Stimulated activated CD8-positive, alpha-beta memory T cell treated with anti-CD3 and anti-CD28 coated beads, Interleukin-2, amount 100 ng/mL, for 48 hours (primary cell): ENCODE measurements at regions not wholly inside any gene's neighbourhood (a gene's known extent, or its start where the extent isn't known, plus 50 kb on each side); places are given as distances from the start of the nearest gene placed in this dataset.
"Not testable (repeated sequence)": the region's sequence is repeated elsewhere in the genome, so short reads cannot be mapped to it uniquely, and the experiment has no call there.

Source experiments
- DNase-seq, 2 donors: peaks; one replicate each; pipeline ENCODE4 v3.0.0-alpha.2; 2020; ENCODE audit warnings: low read depth in 2 of 2

DNA sequence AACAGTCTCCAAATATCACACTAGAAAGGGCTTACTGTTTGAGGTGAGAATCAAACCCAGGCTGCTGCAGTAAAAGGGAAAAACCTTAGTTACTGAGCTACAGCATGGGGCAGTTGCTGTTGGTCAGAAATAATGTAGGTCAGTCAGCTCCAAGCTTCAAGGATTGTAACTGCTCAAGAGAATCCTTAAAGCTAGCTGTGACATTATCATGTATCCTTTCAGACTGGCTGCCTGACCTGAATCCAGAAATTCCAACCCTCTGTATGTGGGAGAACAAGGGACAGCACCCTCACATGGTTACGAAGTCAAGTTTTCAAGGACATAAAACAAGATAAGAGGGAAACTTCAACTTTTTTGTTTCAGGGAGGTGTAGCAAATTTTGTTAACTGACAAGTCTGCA, 365.9 kb upstream of the NPAP1 start:
- not testable (repeated sequence) for DNase-seq

DNA sequence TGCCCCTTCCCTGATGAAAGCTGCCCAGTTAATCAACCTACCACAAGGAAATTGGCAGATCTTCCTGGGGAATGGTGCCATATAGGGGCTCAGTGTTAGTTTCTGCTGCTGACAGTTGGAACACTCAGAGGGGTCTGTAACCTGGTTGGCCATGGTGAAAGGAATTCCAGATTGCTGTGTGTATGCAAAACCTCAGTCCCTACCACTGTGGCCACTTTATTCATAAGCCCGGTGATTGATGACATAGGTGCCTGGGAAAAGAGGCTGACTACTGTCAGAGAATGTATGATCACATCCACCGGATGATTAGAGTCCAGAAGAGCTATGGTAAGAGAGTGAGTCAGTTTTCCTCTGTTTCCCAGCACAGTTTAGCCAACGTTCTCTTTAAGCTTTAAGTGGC, 363.9 kb upstream of the NPAP1 start:
- DNase-seq = not testable (repeated sequence)

DNA sequence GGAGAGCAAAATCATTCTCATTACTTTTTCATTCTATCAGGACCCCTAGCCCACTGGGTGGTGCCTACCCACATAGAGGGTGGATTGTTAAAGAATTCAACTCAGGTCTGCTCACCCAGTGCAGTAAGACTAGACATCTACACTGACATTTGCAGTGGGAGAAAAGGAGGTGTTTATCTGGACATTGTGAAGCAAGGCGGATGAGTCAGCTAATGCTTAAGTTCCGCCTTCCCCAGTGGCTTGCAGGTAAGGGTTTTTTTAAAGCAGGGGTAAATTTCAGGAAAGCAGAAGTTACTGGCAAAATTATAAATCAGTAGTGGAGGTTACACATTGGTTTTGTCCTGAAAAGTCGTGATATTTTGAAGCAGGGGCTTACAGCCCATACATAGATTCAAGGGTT, 359.2 kb upstream of the NPAP1 start:
- not testable (repeated sequence) for DNase-seq

DNA sequence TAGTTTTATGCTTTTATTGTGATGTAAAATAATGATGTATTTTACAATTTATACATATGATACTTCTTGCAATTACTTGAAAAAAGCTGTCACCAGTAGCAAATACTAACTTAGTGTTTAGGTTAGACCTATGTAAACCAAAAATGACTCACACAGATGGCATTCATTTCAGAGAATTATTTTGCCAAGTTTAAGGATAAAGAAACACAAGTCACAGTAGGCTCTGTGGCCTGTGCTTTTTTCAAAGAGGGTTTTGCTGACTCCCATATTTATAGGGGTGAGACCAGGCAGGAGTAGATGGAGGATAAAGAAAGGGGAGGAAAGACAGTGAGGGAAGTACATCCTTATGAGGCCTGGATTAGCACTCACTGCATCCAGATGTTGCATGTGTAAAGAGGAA, 356.6 kb upstream of the NPAP1 start:
- no peak for DNase-seq

DNA sequence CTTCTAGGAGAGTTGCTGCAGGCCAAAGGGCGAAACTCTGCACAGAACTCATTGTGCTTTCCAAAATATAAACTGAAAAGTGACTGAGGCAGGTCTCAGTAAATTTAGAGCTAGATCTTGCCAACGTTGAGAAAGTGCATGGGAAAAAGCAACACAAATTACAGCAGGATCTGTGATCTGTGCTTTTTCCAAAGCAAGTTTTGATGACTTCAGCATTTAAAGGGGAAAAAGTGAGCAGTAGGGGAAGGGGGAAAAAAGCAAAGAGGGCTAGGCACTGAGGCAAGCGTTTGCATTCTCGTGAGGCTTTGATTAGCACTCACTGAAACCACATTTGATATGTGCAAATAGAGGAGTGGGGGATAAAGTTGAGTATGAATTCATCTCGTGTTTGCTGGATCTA, 351.5 kb upstream of the NPAP1 start:
- not testable (repeated sequence) for DNase-seq

DNA sequence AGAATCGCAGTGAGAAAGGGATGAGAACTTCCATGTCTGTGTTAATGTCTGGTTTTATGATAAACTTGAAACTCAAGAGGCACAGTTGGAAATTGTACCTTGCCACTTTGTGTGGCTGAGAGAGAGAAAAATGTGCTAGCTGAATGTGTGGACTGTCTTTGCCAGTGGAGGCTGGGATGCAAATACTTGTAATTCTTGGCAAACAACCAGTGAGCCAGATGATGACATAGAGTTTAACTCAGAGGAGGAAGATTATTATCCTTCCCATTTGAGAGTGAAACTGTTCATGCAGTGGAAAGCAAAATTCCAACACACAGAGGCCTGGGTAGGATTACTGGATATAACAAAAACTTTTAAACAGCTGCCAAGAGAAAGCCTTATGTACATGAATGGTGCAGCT, 349.1 kb upstream of the NPAP1 start:
- not testable (repeated sequence) for DNase-seq

DNA sequence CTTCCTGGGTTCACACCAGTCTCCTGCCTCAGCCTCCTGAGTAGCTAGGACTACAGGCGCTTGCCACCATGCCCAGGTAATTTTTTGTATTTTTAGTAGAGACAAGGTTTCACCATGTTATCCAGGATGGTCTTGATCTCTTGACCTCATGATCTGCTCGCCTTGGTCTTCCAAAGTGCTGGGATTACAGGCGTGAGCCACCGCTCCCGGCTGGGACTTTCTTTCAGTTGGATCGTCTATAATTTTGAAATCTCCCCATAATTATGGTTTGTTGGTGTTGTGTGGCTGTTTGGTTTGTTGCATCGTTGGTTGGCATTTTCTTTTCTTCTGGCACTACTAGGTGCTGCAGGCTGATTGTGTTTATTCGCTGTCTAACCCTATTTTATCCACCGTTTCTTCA, 343.6 kb upstream of the NPAP1 start:
- DNase-seq = not testable (repeated sequence)

DNA sequence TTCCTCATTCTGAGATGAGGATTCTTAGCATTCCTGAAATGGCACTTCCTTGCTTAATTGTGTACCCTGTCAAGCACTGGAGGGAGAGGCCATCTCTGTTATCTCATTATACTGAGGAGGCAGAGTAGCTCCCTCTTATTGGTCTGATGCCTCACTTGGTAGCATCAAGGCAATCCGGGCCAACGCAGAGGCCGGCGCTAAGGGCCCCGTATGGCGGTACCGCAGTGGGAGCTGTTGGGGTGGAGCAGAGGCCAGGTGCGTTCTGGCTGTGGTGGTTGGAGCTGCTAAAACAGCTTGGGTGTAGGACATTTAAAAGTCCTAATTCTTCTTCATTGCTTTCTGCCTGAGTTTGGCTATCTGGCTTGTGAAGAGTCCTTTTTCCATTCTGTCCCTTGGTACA, 333.7 kb upstream of the NPAP1 start:
- not testable (repeated sequence) for DNase-seq

DNA sequence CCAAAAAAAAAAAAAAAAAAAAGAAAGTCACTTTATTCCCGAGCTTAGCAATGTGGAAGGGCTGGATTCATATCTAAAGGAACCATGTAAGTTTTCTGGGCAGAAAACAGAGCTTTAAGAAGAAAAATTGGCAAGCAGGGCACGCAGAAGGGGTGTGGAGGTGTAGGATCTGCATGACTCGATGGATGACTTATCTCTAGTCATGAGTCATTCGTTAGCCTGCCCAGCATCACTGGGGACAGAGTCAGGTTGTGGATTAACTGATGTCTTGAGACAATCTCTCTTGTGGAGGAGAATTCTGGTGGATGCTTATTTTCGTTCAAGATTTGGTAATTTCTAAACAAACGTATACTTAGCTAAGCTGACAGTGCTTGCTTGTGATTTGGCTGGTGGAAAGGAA, 322.8 kb upstream of the NPAP1 start:
- DNase-seq = not testable (repeated sequence)

DNA sequence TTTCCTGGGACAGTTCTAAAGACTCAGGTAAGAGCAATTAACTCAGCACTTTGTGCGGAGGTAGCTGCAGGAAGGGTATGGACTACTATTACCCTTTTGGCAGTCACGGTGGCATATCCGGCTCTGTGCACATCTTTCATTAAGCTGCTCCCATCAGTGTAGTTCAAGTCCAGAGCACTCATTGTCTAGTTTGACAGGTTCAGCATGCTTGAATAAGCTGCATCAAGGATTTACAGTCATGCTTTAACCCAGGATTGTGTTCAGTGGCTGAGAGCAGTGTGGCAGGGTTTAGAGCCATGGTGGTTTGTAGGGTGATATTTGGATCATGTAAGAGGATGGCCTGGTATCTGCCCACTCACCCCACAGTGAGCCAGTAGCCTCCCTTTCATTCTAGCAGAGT, 294.5 kb upstream of the NPAP1 start:
- not testable (repeated sequence) for DNase-seq

DNA sequence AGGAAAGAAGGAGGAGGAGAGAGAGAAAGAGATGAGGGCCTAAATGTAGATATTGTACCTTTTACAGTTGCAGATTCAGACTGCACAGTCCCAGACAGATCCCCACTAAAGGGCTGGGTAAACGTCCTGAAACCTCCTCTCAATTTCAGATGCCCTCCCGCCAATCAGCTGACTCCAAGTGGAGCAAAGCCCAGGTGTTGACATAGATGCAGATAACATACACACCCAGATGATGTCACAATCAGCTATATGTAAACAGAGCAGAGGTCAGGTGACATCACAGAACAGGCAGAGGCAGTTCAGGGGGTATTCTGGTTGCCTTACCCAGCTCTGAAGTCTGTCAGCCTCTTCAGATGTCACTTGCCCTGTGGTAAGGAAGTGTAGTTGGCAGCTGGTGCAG, 290.3 kb upstream of the NPAP1 start:
- not testable (repeated sequence) for DNase-seq

DNA sequence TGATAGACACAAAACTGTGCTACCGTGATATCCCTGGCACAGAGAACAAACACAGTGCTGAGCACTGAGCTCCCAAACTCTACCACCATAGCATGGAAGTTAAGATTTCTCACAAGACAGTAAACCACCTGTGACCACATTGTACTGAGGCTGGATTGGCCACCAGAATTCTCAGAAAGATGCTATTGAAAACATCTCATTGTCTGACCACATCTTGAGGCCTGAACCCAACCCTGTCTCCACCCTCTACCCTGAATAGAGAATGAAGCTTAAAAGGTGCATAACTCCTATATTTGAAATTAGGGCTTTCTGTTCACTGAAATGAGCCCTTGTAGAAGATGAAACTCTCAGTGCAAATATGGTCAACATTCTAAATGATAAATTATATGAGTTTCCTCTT, 281.3 kb upstream of the NPAP1 start:
- DNase-seq = no peak

DNA sequence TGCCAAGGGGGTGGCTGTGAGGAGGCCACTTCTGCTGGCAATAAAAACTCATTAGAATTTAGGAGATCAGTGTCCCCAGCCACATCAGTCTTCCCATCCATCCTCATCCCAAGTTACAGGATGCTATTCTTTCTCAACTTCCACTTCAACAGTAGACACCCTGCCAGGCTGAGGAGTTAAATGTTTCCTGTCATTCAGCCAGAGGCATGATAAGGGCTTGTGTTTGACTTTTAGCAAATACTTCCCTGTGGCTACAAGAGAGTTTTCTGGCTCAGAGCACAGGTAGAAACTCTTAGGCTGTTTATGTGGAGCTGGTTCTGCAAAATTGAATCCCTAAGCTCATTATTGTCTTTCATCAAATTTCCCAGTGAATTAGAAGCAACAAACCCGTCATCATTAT, 262.9 kb upstream of the NPAP1 start:
- not testable (repeated sequence) for DNase-seq

DNA sequence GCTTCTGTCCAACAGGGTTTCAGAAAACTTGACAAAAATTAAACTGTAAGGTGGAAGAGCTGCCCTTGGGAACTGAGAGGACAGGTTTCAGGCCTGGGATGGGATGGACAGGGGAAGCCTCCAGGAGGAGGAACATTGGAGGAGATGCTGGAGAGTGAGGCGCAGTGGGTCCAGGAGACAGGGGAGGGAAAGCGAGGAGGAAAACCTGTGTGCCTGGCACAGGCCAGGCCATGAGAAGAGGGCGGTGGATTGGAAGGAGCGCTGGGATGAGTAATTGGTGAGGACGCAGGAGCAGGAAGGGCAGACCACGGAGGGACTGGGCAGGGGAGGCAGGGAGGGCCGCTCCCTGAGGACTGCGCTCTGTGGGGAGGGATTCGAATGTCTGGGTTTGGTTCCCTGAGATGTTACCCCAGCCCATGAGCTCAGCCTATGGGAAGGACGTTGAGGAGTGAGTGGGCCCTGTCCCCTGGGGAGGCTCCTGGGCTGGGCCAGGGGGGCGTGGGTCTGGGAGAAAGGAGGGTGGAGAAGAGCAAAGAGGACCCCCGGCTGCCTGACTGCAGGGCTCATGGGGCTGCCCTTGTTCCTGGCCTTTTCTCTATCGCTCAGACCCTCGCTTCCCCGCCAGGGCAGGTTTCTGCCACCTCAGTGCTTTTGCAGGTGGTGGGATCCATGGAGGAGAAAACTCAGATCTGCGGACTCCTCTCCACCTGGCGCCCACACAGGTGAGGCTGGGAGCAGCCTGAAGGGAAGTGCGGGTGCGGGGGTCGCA, 249.1 kb upstream of the NPAP1 start:
- DNase-seq = not testable (repeated sequence)

DNA sequence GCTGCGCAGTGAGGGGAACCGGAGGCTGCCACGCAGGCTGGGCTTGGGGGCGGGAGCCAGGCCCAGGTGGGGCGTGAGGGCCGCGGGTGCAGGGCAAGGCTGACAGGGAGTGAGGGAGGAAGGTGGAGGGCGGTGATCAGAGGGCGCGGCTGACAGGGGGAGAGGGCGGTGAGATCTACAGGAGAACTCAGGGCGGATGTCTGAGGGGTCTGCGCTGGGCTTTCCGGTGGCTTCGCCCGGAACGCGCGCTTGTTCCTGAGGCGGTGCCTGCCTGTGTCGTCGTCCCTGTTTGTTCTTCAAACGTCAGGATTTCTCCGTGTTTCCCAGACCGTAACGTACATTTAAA, 248.5 kb upstream of the NPAP1 start:
- not testable (repeated sequence) for DNase-seq

DNA sequence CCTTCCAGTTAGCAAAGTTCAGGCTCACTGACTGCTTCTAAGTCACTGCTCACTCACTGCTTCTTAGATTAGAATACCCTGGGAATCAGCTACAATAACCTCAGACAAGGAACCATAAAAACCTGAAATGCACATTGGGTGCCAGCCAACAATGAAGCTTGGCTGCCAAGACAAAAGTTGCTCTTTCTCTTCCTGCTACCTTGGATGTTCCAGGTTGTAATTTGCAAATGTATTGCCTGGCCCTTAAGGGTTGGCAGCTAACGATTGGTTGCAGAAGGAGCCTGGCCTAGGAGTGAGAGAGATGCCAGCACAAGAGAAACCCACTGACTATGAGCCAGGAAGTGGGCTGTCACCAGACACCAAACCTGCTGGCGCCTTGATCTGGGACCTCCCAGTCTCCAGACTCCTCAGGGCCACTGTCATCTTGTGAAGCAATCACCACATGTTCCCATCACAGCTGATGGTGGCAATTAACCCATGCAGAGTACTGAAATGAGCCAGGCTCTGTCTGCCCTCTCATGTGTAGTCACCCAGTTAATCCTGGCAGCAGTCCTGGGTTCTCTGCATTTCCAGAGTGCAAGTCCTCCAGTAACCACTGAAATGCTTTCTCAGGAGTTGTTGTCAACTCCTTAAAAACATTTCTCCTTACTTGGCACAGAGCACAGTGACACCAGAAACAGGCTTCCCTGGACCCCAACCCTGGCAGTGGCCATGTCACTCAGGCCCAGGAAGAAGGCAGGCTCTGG, 240.3 kb upstream of the NPAP1 start:
- not testable (repeated sequence) for DNase-seq

DNA sequence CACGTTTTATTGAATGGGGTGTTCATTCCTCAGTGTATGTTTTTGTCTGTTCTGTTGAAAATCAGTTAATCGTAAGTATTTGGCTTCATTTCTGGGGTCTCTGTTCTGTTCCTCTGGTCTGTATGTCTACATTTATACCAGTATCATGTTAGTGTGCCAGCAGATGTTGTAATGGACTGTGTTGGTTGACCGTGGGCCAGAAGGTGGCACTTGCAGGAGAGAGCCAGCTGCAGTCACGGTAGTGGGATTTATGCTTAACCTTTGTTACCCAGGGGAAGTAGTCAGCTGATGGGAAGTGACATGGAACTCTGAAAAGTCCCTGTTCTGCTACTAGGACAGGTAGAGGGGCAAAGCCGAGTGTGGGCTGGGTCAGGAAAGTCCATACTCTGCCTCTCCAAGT, 238.3 kb upstream of the NPAP1 start:
- not testable (repeated sequence) for DNase-seq

DNA sequence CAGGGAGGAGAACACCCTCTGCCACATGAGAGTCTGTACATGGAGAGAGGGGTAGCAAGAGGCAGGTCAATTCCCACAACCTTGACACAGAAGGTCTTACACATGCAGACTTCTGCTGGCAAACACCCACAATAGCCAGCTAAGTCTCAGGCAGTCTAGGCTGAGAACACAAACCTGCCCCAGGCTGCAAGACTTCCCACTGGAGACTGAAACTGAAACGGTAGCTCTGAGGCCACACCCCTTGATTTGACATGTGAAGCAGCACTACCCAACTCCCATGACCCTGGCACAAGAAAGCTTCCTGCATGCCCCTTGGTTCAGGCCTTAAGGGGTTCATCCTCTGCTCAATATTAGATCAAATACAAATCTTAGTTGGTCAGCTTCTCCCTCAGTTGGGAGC, 237.8 kb upstream of the NPAP1 start:
- DNase-seq = not testable (repeated sequence)

DNA sequence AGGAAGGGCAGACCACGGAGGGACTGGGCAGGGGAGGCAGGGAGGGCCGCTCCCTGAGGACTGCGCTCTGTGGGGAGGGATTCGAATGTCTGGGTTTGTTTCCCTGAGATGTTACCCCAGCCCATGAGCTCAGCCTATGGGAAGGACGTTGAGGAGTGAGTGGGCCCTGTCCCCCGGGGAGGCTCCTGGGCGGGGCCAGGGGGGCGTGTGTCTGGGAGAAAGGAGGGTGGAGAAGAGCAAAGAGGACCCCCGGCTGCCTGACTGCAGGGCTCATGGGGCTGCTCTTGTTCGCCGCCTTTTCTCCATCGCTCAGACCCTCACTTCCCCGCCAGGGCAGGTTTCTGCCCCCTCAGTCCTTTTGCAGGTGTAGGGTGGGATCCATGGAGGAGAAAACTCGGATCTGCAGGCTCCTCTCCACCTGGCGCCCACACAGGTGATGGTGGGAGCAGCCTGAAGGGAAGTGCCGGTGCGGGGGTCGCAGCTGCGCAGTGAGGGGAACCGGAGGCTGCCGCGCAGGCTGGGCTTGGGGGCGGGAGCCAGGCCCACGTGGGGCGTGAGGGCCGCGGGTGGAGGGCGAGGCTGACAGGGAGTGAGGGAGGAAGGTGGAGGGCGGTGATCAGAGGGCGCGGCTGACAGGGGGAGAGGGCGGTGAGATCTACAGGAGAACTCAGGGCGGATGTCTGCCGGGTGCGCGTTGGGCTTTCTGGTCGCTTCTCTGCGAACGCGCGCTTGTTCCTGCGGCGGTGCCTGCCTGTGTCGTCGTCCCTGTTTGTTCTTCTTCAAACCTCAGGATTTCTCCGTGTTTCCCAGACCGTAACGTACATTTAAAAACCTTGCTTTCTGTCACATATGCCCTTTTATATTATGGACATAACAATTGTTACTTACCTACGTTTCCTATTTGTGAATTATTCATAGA, 198.2 kb upstream of the NPAP1 start:
- DNase-seq = not testable (repeated sequence)

DNA sequence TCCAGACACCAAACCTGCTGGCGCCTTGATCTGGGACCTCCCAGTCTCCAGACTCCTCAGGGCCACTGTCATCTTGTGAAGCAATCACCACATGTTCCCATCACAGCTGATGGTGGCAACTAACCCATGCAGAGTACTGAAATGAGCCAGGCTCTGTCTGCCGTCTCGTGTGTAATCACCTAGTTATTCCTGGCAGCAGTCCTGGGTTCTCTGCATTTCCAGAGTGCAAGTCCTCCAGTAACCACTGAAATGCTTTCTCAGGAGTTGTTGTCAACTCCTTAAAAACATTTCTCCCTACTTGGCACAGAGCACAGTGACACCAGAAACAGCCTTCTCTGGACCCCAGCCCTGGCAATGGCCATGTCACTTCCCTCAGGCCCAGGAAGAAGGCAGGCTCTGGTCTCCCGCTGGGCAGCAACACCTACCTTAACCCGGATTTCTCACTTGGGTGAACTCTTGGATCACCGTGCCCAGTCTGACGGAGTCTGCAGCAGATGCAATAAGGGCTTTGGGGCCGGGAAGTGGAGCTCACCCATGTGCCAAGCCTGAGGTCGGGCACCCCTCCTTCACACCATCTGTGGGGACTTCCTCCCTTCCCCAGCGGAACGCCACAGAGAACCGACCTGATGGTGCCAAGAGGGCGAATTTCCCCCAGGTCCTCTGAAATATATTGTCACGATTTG, 189.5 kb upstream of the NPAP1 start:
- not testable (repeated sequence) for DNase-seq

DNA sequence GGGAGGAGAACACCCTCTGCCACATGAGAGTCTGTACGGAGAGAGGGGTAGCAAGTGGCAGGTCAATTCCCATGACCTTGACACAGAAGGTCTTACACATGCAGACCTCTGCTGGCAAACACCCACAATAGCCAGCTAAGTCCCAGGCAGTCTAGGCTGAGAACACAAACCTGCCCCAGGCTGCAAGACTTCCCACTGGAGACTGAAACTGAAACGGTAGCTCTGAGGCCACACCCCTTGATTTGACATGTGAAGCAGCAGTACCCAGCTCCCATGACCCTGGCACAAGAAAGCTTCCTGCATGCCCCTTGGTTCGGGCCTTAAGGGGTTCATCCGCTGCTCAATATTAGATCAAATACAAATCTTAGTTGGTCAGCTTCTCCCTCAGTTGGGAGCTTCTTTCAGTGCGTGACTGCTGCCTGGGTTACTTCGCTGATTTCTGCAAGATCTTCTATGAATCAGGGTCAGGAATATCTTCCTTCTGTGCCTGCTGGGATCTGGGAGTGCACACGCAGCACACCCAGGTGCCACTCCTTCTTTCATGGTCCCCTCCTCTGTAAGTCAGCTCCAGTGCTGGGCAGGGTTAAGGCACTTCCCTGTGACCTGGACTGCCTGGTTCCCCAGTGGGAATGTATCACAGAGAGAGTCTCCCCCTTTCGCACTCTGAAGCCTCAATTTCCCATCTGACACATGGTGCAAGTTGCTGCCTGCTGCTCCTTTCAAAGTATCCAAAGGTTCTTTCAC, 187.2 kb upstream of the NPAP1 start:
- DNase-seq = not testable (repeated sequence)
